Ishikawa (cell line): ENCODE measurements at regions not wholly inside any gene's neighbourhood (a gene's known extent, or its start where the extent isn't known, plus 50 kb on each side); places are given as distances from the start of the nearest gene placed in this dataset.

Experiments used
- CEBPB ChIP-seq: IDR thresholded peaks from 2 replicates; pipeline ENCODE4 v1.6.1; 2012
- CREB1 ChIP-seq: IDR thresholded peaks from 2 replicates; pipeline ENCODE4 v1.6.1; 2012; ENCODE audit warnings: low read depth
- EGR1 ChIP-seq: IDR thresholded peaks from 2 replicates; pipeline ENCODE4 v1.6.1; 2012
- EP300 ChIP-seq: IDR thresholded peaks from 2 replicates; pipeline ENCODE4 v1.6.1; 2012; ENCODE audit warnings: borderline replicate concordance
- FOXM1 ChIP-seq: IDR thresholded peaks from 2 replicates; pipeline ENCODE4 v1.6.1; 2012; ENCODE audit warnings: low read depth, borderline replicate concordance
- NFIC ChIP-seq: IDR thresholded peaks from 2 replicates; pipeline ENCODE4 v1.6.1; 2012
- RAD21 ChIP-seq: IDR thresholded peaks from 2 replicates; pipeline ENCODE4 v1.6.1; 2012; ENCODE audit warnings: low read depth
- TAF1 ChIP-seq: IDR thresholded peaks from 2 replicates; pipeline ENCODE4 v1.6.1; 2012; ENCODE audit warnings: low read depth, mild to moderate bottlenecking
- TCF12 ChIP-seq: IDR thresholded peaks from 2 replicates; pipeline ENCODE4 v1.6.1; 2012; ENCODE audit warnings: low read depth
- TEAD4 ChIP-seq: IDR thresholded peaks from 2 replicates; pipeline ENCODE4 v1.6.1; 2012
- YY1 ChIP-seq: IDR thresholded peaks from 2 replicates; pipeline ENCODE4 v1.6.1; 2012; ENCODE audit warnings: low read depth
- ZBTB7A ChIP-seq: IDR thresholded peaks from 2 replicates; pipeline ENCODE4 v1.6.1; 2012; ENCODE audit warnings: low read depth
- TF ChIP-seq, protein P1 (sequence below): IDR thresholded peaks from 2 replicates; pipeline ENCODE4 v1.6.1; 2012
- TF ChIP-seq, protein P2 (sequence below): IDR thresholded peaks from 2 replicates; pipeline ENCODE4 v1.6.1; 2012
- TF ChIP-seq, protein P3 (sequence below): IDR thresholded peaks from 2 replicates; pipeline ENCODE4 v1.6.1; 2012; ENCODE audit warnings: low read depth, mild to moderate bottlenecking

DNA sequence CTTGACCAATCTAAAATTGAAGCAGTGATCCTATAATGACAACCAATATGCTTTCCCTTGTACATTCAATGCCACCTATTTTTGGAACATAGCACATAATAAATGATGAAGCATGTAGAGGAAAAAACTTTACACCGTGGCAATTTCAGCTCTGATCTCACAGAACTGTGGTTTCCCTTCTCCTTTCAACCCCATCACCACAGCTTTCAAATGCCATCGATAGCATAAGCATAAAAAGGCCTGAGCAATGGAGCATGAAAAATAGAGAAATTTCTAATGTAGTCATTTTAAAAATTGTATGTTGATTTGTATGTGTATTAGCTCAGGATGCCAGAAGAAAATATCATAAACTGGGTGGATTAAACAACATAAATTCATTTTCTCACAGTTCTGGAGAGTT is 406.0 kb upstream of the TMCO5A start:
- TF ChIP-seq, protein P1, sequence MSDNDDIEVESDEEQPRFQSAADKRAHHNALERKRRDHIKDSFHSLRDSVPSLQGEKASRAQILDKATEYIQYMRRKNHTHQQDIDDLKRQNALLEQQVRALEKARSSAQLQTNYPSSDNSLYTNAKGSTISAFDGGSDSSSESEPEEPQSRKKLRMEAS: no peak
- TF ChIP-seq ZBTB7A (no peak), NFIC (no peak), TCF12 (no peak), YY1 (no peak), EP300 (no peak)
- TF ChIP-seq, protein P2, sequence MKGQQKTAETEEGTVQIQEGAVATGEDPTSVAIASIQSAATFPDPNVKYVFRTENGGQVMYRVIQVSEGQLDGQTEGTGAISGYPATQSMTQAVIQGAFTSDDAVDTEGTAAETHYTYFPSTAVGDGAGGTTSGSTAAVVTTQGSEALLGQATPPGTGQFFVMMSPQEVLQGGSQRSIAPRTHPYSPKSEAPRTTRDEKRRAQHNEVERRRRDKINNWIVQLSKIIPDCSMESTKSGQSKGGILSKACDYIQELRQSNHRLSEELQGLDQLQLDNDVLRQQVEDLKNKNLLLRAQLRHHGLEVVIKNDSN: no peak
- TF ChIP-seq, protein P3, sequence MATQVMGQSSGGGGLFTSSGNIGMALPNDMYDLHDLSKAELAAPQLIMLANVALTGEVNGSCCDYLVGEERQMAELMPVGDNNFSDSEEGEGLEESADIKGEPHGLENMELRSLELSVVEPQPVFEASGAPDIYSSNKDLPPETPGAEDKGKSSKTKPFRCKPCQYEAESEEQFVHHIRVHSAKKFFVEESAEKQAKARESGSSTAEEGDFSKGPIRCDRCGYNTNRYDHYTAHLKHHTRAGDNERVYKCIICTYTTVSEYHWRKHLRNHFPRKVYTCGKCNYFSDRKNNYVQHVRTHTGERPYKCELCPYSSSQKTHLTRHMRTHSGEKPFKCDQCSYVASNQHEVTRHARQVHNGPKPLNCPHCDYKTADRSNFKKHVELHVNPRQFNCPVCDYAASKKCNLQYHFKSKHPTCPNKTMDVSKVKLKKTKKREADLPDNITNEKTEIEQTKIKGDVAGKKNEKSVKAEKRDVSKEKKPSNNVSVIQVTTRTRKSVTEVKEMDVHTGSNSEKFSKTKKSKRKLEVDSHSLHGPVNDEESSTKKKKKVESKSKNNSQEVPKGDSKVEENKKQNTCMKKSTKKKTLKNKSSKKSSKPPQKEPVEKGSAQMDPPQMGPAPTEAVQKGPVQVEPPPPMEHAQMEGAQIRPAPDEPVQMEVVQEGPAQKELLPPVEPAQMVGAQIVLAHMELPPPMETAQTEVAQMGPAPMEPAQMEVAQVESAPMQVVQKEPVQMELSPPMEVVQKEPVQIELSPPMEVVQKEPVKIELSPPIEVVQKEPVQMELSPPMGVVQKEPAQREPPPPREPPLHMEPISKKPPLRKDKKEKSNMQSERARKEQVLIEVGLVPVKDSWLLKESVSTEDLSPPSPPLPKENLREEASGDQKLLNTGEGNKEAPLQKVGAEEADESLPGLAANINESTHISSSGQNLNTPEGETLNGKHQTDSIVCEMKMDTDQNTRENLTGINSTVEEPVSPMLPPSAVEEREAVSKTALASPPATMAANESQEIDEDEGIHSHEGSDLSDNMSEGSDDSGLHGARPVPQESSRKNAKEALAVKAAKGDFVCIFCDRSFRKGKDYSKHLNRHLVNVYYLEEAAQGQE: no peak

DNA sequence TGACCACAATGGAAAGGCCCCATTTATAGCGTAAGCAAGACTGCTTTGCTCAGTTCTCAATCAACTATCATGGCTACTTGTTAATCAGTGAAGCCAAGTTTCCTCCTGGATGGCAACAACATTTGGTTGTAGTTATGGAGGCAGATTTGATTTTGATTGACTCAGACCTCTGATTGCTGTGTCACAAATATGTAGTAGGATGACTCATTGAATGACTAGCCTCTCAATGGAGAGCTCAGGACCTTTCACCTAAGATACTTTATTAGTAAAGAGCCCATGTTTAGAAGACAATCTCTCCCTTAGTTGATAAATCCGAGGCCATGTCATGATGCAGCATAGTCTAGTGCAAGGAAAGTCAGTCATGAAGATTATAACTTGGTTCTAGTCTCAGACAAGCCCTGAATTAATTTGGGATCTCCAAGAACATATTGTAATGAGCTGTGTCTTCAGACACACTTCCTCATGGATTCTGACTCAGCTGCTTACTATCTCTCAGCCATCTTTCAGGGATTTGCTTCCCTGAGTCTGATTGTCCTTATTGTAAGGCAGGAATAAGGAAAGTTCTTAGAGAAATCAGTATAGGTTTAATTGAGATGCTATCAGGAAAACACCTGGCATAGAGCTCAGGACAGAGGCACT is 397.4 kb upstream of the TMCO5A start:
- TF ChIP-seq TCF12: no peak
- TF ChIP-seq TAF1: no peak
- TF ChIP-seq NFIC: no peak
- no peak for TF ChIP-seq TEAD4
- no peak for TF ChIP-seq ZBTB7A
- TF ChIP-seq, protein P2: no peak

DNA sequence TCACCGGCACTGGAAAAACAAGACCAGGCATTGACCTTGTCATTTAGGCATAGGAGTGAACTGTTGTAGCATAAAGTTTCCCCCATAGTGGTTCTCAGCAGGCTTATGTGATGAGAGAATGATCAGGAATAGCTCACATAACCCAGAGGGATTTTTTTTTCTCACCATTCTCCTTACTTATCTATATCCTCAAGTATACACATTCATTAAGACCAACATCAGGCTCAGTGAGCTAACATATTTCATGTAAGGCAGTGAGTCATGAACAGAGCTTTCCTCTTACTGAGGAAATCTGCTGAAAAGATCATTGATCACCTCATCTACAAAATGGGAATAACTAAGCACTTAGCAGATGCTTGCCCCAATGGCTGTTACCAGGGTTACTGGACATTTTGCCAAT is 396.6 kb upstream of the TMCO5A start:
- no peak for TF ChIP-seq YY1
- TF ChIP-seq CEBPB: no peak
- TF ChIP-seq TAF1: no peak
- TF ChIP-seq EP300: no peak
- TF ChIP-seq, protein P1: no peak
- no peak for TF ChIP-seq CREB1
- no peak for TF ChIP-seq TEAD4
- TF ChIP-seq, protein P3: no peak
- no peak for TF ChIP-seq EGR1
- no peak for TF ChIP-seq FOXM1
- TF ChIP-seq ZBTB7A: no peak

DNA sequence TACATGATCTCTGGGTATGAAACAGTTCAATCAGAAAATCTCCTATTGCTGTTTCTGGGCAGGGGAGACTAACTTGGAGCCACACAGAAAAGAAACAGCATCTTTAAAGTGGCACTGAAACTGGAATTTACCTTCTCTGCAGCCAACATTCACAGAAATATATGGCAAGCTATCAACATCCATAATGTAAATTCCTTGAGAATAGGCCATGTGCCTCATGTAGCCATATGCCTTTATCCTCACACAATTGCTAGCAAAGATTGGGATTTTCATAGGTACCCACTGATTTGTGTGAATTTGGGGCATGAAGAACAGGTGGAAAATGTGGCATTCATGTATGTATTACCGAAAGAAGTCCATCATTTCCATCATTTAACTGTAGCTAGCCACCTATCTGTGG is 386.3 kb upstream of the TMCO5A start:
- TF ChIP-seq CEBPB: no peak
- TF ChIP-seq, protein P1: no peak
- TF ChIP-seq NFIC: no peak
- TF ChIP-seq TAF1: no peak

DNA sequence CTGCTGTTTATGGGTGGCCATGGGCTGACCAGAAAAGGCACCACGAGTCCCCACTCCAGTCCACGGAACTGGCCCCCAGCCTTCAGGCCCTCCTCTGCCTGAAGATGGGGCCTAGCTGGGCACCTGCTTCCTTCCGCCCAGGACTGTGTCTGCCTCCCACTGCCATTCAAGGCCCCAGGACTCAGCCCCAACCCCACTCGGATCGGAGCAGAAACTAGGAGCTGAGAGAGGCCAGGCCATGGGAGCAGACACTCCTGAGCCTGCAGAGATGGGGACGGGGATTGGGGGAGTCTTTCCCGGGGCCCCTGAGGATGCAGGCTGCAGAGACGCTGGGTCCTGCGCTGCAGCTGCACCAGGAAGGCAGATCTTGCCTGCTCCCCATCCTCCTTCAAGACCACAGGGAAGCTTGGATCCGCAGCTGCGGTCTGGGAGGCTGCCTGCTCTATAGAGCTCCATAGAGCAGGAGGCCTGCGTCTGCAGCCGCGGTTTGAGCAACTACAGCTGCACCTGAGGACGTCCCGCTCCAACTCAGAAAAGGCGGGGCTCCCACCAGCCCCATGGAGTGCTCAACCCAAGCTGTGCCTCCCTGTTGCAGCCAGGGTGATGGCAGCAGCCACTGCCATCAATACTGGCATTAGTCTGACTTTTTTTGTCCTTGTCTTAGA is 383.9 kb upstream of the TMCO5A start:
- TF ChIP-seq EP300 (no peak), FOXM1 (no peak), TAF1 (no peak), EGR1 (no peak), TEAD4 (no peak), YY1 (no peak), RAD21 (no peak), NFIC (no peak), ZBTB7A (no peak), CREB1 (no peak), CEBPB (no peak), TCF12 (no peak)
- TF ChIP-seq, protein P3: no peak
- TF ChIP-seq, protein P1: no peak
- TF ChIP-seq, protein P2: no peak
